Liver (tissue), 8 donors: ENCODE measurements at regions not wholly inside any gene's neighbourhood (a gene's known extent, or its start where the extent isn't known, plus 50 kb on each side); places are given as distances from the start of the nearest gene placed in this dataset.

Experiments used
- DNase-seq: peaks from one replicate; pipeline ENCODE4 v3.0.0-alpha.2; 2017; ENCODE audit warnings: low spot score
- H3K27ac ChIP-seq, 2 donors: one replicate each; pipeline ENCODE4 v1.7.0; 2013; ENCODE audit warnings: inconsistent platforms in 2 of 2, low read length in 2 of 2, control low read depth in 1 of 2, low read depth in 1 of 2, mild to moderate bottlenecking in 1 of 2
- H3K27me3 ChIP-seq, 4 donors: one replicate each; pipeline versions ENCODE4 v1.6.1 to v1.7.0; 2013; ENCODE audit warnings: low read length in 3 of 4, inconsistent platforms in 1 of 4, mild to moderate bottlenecking in 1 of 4, moderate library complexity in 1 of 4; ENCODE audit not compliant: control insufficient read depth in 4 of 4, insufficient read depth in 4 of 4
- H3K36me3 ChIP-seq, 4 donors: one replicate each; pipeline versions ENCODE4 v1.6.1 to v1.7.0; 2013; ENCODE audit warnings: low read length in 3 of 4, mild to moderate bottlenecking in 3 of 4, low read depth in 1 of 4, moderate library complexity in 1 of 4; ENCODE audit not compliant: control insufficient read depth in 4 of 4, insufficient read depth in 3 of 4
- H3K4me1 ChIP-seq, 4 donors: one replicate each; pipeline versions ENCODE4 v1.6.1 to v1.7.0; 2013; ENCODE audit warnings: low read length in 3 of 4, mild to moderate bottlenecking in 3 of 4, moderate library complexity in 1 of 4; ENCODE audit not compliant: control insufficient read depth in 4 of 4, insufficient read depth in 4 of 4
- H3K4me3 ChIP-seq, 3 donors: one replicate each; pipeline versions ENCODE4 v1.6.1 to v1.7.0; 2013; ENCODE audit warnings: low read length in 3 of 3, control low read depth in 1 of 3, low read depth in 1 of 3, mild to moderate bottlenecking in 1 of 3
- H3K9ac ChIP-seq, 2 donors: one replicate each; pipeline ENCODE4 v1.7.0; 2013; ENCODE audit warnings: low read length in 2 of 2, mild to moderate bottlenecking in 2 of 2, moderate library complexity in 2 of 2, control low read depth in 1 of 2, low read depth in 1 of 2
- H3K9me3 ChIP-seq, 4 donors: one replicate each; pipeline versions ENCODE4 v1.6.1 to v1.7.0; 2013; ENCODE audit warnings: low read length in 3 of 4; ENCODE audit not compliant: control insufficient read depth in 4 of 4
- ATF3 ChIP-seq: IDR thresholded peaks from 2 replicates; pipeline ENCODE4 v1.6.1; 2016; ENCODE audit warnings: antibody characterized with exemption
- EGR1 ChIP-seq, 2 donors: IDR thresholded peaks; 2 replicates each; pipeline ENCODE4 v1.6.1; 2016 to 2018; ENCODE audit warnings: antibody characterized with exemption in 2 of 2, low read depth in 2 of 2
- FOXA1 ChIP-seq: IDR thresholded peaks from 2 replicates; pipeline ENCODE4 v1.6.1; 2016; ENCODE audit warnings: antibody characterized with exemption
- FOXA2 ChIP-seq: IDR thresholded peaks from 2 replicates; pipeline ENCODE4 v1.6.1; 2016; ENCODE audit warnings: antibody characterized with exemption
- GABPA ChIP-seq, 2 donors: IDR thresholded peaks in 1 of 2; conservative IDR thresholded peaks in 1 of 2; 2 replicates each; pipeline ENCODE4 v1.6.1; 2016; ENCODE audit warnings: antibody characterized with exemption in 2 of 2, mild to moderate bottlenecking in 1 of 2, moderate library complexity in 1 of 2
- HNF4A ChIP-seq, 2 donors: conservative IDR thresholded peaks; 2 replicates each; pipeline ENCODE4 v1.6.1; 2016; ENCODE audit warnings: antibody characterized with exemption in 2 of 2, mild to moderate bottlenecking in 2 of 2
- HNF4G ChIP-seq: IDR thresholded peaks from 2 replicates; pipeline ENCODE4 v1.6.1; 2016; ENCODE audit warnings: antibody characterized with exemption
- JUND ChIP-seq, 2 donors: IDR thresholded peaks; 2 replicates each; pipeline ENCODE4 v1.6.1; 2016; ENCODE audit warnings: antibody characterized with exemption in 2 of 2
- NR2F2 ChIP-seq: IDR thresholded peaks from 2 replicates; pipeline ENCODE4 v1.6.1; 2016; ENCODE audit warnings: antibody characterized with exemption
- RAD21 ChIP-seq, 2 donors: IDR thresholded peaks; 2 replicates each; pipeline ENCODE4 v1.6.1; 2016; ENCODE audit warnings: antibody characterized with exemption in 2 of 2, mild to moderate bottlenecking in 2 of 2
- RXRA ChIP-seq, 2 donors: IDR thresholded peaks; 2 replicates each; pipeline ENCODE4 v1.6.1; 2017 to 2018; ENCODE audit warnings: antibody characterized with exemption in 2 of 2, mild to moderate bottlenecking in 1 of 2
- SP1 ChIP-seq: IDR thresholded peaks from 2 replicates; pipeline ENCODE4 v1.6.1; 2018; ENCODE audit warnings: antibody characterized with exemption, mild to moderate bottlenecking
- TAF1 ChIP-seq: conservative IDR thresholded peaks from 2 replicates; pipeline ENCODE4 v1.6.1; 2016; ENCODE audit warnings: antibody characterized with exemption, mild to moderate bottlenecking
- YY1 ChIP-seq: IDR thresholded peaks from 2 replicates; pipeline ENCODE4 v1.6.1; 2016; ENCODE audit warnings: antibody characterized with exemption, mild to moderate bottlenecking
- ZBTB33 ChIP-seq: IDR thresholded peaks from 2 replicates; pipeline ENCODE4 v1.6.1; 2016; ENCODE audit warnings: antibody characterized with exemption
- WGBS: extraction: QIAGEN DNeasy Blood & Tissue Kit; methylation state at CpG from one replicate; pipeline ENCODE4 v1.1.7; 2013; 5-methylcytosine and 5-hydroxymethylcytosine counted together
- TF ChIP-seq, protein P1 (sequence below): fragments of 150-350 bp; IDR thresholded peaks from 2 replicates; pipeline ENCODE4 v1.5.1; 2017; ENCODE audit warnings: improper control_type of control experiment, low read depth, low read length; ENCODE audit not compliant: missing input control
- TF ChIP-seq, protein P2 (sequence below): IDR thresholded peaks from 2 replicates; pipeline ENCODE4 v1.6.1; 2016; ENCODE audit warnings: antibody characterized with exemption, mild to moderate bottlenecking
- TF ChIP-seq, protein P3 (sequence below): IDR thresholded peaks from 2 replicates; pipeline ENCODE4 v1.6.1; 2016; ENCODE audit warnings: antibody characterized with exemption
- donor health status: healthy.
- donor health status: healthy.
- donor health status: healthy.
- donor health status: healthy.
- donor health status: healthy.

- TF ChIP-seq NR2F2, result no peak
- TF ChIP-seq HNF4A (conservative IDR thresholded peaks at IDR 0.05), result peak; percentile 58 to 71
- Histone ChIP-seq H3K36me3 (no peaks in the 10 kb centered on the region), H3K9ac (no peak overlapping the region), H3K4me3 (peak overlapping the region in 1 of 3 donors; percentile 25), H3K9me3 (no peaks in the 10 kb centered on the region), H3K27me3 (no peaks in the 10 kb centered on the region), H3K4me1 (peaks cover 2 to 36% (median 32%) of the 10 kb centered on the region in 4 donors), H3K27ac (no peak overlapping the region)
- 75% methylated on average over 5 of the region's 5 CpGs for WGBS
- DNase-seq, result no peak
Measured at GRCh38 chr5:88130211-88130815, 138.3 kb downstream of the TMEM161B start.

GRCh38 chr5:88128813-88129212 lies 139.8 kb downstream of the TMEM161B start:
- Histone ChIP-seq H3K36me3 (no peaks in the 10 kb centered on the region), H3K4me3 (no peak overlapping the region), H3K27ac (no peak overlapping the region), H3K27me3 (no peaks in the 10 kb centered on the region), H3K9ac (no peak overlapping the region), H3K9me3 (no peaks in the 10 kb centered on the region), H3K4me1 (peaks cover 2 to 36% (median 32%) of the 10 kb centered on the region in 4 donors)
- WGBS, result 33% methylated on average over 2 of the region's 2 CpGs
- DNase-seq, result no peak
- TF ChIP-seq SP1, result peak; percentile 76
- TF ChIP-seq HNF4G, result peak; percentile 23
- TF ChIP-seq, protein P1, sequence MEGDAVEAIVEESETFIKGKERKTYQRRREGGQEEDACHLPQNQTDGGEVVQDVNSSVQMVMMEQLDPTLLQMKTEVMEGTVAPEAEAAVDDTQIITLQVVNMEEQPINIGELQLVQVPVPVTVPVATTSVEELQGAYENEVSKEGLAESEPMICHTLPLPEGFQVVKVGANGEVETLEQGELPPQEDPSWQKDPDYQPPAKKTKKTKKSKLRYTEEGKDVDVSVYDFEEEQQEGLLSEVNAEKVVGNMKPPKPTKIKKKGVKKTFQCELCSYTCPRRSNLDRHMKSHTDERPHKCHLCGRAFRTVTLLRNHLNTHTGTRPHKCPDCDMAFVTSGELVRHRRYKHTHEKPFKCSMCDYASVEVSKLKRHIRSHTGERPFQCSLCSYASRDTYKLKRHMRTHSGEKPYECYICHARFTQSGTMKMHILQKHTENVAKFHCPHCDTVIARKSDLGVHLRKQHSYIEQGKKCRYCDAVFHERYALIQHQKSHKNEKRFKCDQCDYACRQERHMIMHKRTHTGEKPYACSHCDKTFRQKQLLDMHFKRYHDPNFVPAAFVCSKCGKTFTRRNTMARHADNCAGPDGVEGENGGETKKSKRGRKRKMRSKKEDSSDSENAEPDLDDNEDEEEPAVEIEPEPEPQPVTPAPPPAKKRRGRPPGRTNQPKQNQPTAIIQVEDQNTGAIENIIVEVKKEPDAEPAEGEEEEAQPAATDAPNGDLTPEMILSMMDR, result no peak
- TF ChIP-seq, protein P2, sequence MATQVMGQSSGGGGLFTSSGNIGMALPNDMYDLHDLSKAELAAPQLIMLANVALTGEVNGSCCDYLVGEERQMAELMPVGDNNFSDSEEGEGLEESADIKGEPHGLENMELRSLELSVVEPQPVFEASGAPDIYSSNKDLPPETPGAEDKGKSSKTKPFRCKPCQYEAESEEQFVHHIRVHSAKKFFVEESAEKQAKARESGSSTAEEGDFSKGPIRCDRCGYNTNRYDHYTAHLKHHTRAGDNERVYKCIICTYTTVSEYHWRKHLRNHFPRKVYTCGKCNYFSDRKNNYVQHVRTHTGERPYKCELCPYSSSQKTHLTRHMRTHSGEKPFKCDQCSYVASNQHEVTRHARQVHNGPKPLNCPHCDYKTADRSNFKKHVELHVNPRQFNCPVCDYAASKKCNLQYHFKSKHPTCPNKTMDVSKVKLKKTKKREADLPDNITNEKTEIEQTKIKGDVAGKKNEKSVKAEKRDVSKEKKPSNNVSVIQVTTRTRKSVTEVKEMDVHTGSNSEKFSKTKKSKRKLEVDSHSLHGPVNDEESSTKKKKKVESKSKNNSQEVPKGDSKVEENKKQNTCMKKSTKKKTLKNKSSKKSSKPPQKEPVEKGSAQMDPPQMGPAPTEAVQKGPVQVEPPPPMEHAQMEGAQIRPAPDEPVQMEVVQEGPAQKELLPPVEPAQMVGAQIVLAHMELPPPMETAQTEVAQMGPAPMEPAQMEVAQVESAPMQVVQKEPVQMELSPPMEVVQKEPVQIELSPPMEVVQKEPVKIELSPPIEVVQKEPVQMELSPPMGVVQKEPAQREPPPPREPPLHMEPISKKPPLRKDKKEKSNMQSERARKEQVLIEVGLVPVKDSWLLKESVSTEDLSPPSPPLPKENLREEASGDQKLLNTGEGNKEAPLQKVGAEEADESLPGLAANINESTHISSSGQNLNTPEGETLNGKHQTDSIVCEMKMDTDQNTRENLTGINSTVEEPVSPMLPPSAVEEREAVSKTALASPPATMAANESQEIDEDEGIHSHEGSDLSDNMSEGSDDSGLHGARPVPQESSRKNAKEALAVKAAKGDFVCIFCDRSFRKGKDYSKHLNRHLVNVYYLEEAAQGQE, result no peak
- peak; percentile 11 for TF ChIP-seq FOXA1
- TF ChIP-seq EGR1 (IDR thresholded peaks at IDR 0.05; ENCODE audit: low read depth in 2 of 2), result peak in 1 of 2 donors; percentile 24
- peak; percentile 62 for TF ChIP-seq YY1
- TF ChIP-seq, protein P3, sequence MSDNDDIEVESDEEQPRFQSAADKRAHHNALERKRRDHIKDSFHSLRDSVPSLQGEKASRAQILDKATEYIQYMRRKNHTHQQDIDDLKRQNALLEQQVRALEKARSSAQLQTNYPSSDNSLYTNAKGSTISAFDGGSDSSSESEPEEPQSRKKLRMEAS, result peak; percentile 23
- peak in 1 of 2 donors; percentile 4 for TF ChIP-seq RAD21 (IDR thresholded peaks at IDR 0.05)
- TF ChIP-seq TAF1, result no peak
- no peak for TF ChIP-seq NR2F2
- TF ChIP-seq GABPA (IDR thresholded peaks at IDR 0.05 in 1 of 2, conservative IDR thresholded peaks at IDR 0.05 in 1 of 2), result no peak
- TF ChIP-seq ATF3, result no peak
- TF ChIP-seq ZBTB33, result no peak
- TF ChIP-seq FOXA2, result peak; percentile 76
- peak; percentile 32 to 55 for TF ChIP-seq JUND (IDR thresholded peaks at IDR 0.05)
- TF ChIP-seq RXRA (IDR thresholded peaks at IDR 0.05), result peak; percentile 69 to 72
- TF ChIP-seq HNF4A (conservative IDR thresholded peaks at IDR 0.05), result peak; percentile 77 to 81
